Heart left ventricle (tissue), 13 donors: ENCODE measurements at regions not wholly inside any gene's neighbourhood (a gene's known extent, or its start where the extent isn't known, plus 50 kb on each side); places are given as distances from the start of the nearest gene placed in this dataset.

ENCODE experiments used
- POLR2A ChIP-seq, 2 donors: fragments of 450-650 bp; IDR thresholded peaks; one replicate each; pipeline ENCODE4 v1.6.1; 2017; ENCODE audit warnings: antibody characterized with exemption in 2 of 2, mild to moderate bottlenecking in 2 of 2, moderate library complexity in 2 of 2
- TF ChIP-seq, protein P1 (sequence below), 12 donors: fragments of 200-600 bp; sonication (generic) in 4 of 12; IDR thresholded peaks; one replicate each; pipeline versions ENCODE4 v1.5.0 to v1.8.0; 2018 to 2022; ENCODE audit warnings: antibody characterized with exemption in 12 of 12, mild to moderate bottlenecking in 5 of 12
- donor health status: ischemic (EF 13 %, LVEDD 7.1; RV severe dilation, severe dysfunction).
- donor health status: DM: no; HTN: yes; CAD: no.
- donor health status: DM: no; HTN: no; CAD: no.
- donor health status: ischemic (EF 25% LVEDD 6.9; RV normal size, moderate dysfunction).
- donor health status: ischemic (EF 25% LVEDD 5.7; RV mildly dilated, moderate dysfunction).
- donor health status: ischemic (EF 35%, LVEDD 5.7; RV mildly dilated, moderate dysfunction).
- donor health status: nonischemic (EF 11% LVEDD 7.7; RV severe dilation, severe dysfunction).
- donor health status: DM: yes; HTN: yes; CAD: no.
- donor health status: PGD.
- donor health status: ischemic (EF 29% LVEDD 5.4; RV normal size, mild dysfunction).
- donor health status: nonischemic (EF 23%, LVEDD 6.1; RV moderate dilation, normal function).

DNA sequence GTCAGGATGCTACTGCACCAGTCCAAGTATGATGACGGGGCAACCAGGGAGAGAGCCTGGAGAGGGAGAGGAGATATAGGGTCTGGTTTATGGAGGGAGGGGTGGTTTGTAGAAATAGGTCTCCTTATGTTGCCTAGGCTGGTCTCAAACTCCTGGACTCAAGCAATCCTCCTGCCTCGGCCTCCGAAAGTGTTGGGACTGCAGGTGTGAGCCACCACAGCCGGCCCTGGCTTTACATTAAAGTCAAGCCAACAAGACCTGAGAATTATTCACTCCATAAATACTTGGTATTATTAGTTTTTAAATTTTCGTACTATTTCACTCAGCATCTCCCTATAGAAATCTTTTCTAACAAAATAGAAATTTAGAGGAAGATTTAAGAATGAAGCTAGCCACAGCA is 86.8 kb downstream of the MATN1 start:
- TF ChIP-seq, protein P1, sequence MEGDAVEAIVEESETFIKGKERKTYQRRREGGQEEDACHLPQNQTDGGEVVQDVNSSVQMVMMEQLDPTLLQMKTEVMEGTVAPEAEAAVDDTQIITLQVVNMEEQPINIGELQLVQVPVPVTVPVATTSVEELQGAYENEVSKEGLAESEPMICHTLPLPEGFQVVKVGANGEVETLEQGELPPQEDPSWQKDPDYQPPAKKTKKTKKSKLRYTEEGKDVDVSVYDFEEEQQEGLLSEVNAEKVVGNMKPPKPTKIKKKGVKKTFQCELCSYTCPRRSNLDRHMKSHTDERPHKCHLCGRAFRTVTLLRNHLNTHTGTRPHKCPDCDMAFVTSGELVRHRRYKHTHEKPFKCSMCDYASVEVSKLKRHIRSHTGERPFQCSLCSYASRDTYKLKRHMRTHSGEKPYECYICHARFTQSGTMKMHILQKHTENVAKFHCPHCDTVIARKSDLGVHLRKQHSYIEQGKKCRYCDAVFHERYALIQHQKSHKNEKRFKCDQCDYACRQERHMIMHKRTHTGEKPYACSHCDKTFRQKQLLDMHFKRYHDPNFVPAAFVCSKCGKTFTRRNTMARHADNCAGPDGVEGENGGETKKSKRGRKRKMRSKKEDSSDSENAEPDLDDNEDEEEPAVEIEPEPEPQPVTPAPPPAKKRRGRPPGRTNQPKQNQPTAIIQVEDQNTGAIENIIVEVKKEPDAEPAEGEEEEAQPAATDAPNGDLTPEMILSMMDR (IDR thresholded peaks at IDR 0.05), result no peak
- no peak for TF ChIP-seq POLR2A (IDR thresholded peaks at IDR 0.05)
